PFSK-1 (cell line): ENCODE measurements at regions not wholly inside any gene's neighbourhood (a gene's known extent, or its start where the extent isn't known, plus 50 kb on each side); places are given as distances from the start of the nearest gene placed in this dataset.

Source experiments
- FOXP2 ChIP-seq: optimal IDR thresholded peaks from 2 replicates; pipeline ENCODE3; 2011; ENCODE audit warnings: borderline replicate concordance, control low read depth, inconsistent platforms; ENCODE audit not compliant: insufficient read depth; ENCODE audit errors: extremely low read length, extremely low read depth
- POLR2AphosphoS5 ChIP-seq: IDR thresholded peaks from 2 replicates; pipeline ENCODE4 v1.6.1; 2012; ENCODE audit warnings: low read depth, mild to moderate bottlenecking, control low read depth, low read length, moderate library complexity
- REST ChIP-seq, 2 experiments: IDR thresholded peaks; 2 replicates each; pipeline versions ENCODE4 v1.6.1 to v1.8.0; 2011 to 2012; ENCODE audit warnings: low read depth in 2 of 2, low read length in 2 of 2, control low read depth in 1 of 2, inconsistent platforms in 1 of 2, mild to moderate bottlenecking in 1 of 2, moderate library complexity in 1 of 2; ENCODE audit not compliant: insufficient read depth in 1 of 2
- SIN3A ChIP-seq: IDR thresholded peaks from 2 replicates; pipeline ENCODE4 v1.6.1; 2012; ENCODE audit warnings: mild to moderate bottlenecking, low read length, moderate library complexity, borderline replicate concordance; ENCODE audit not compliant: insufficient read depth
- TAF1 ChIP-seq: IDR thresholded peaks from 2 replicates; pipeline ENCODE4 v1.6.1; 2012; ENCODE audit warnings: low read length, control low read depth, borderline replicate concordance; ENCODE audit not compliant: insufficient read depth

GRCh38 chr14:54102530-54102929, 145.9 kb upstream of the BMP4 start:
- TF ChIP-seq REST (IDR thresholded peaks at IDR 0.05; ENCODE audit: insufficient read depth in 1 of 2, low read depth in 2 of 2, low read length in 2 of 2) (no peak), TAF1 (no peak), POLR2AphosphoS5 (no peak), FOXP2 (no peak), SIN3A (no peak)
